ENCODE measurements at regions not wholly inside any gene's neighbourhood (a gene's known extent, or its start where the extent isn't known, plus 50 kb on each side); places are given as distances from the start of the nearest gene placed in this dataset.

GRCh38 chr18:66440433-66440832 is 163.5 kb downstream of the CDH19 start:
- TF ChIP-seq CTCF (IDR thresholded peaks at IDR 0.05; ENCODE audit: low read depth, low read length) = no peak
- no peak for TF ChIP-seq EZH2phosphoT487 (IDR thresholded peaks at IDR 0.05; ENCODE audit: low read depth)

Measured in OCI-LY3 (cell line).